BJ (cell line): ENCODE measurements at regions not wholly inside any gene's neighbourhood (a gene's known extent, or its start where the extent isn't known, plus 50 kb on each side); places are given as distances from the start of the nearest gene placed in this dataset.

Experiments
- CTCF ChIA-PET: fragments of 350-600 bp; formaldehyde crosslinking; extraction: SDS; loops from one replicate; lab custom pipeline; 2021; ENCODE audit warnings: antibody characterized with exemption, inconsistent platforms; lab: Yijun Ruan, JAX
- POLR2A ChIA-PET: fragments of 300-600 bp; sonication (Branson Sonifier 250); formaldehyde crosslinking; extraction: SDS; loops from one replicate; lab custom pipeline; 2021; ENCODE audit warnings: antibody characterized with exemption; lab: Charles Lee
- DNase-seq: peaks from one replicate; pipeline ENCODE4 v3.0.0-alpha.2; 2011; ENCODE audit warnings: low read depth
- H3K27me3 ChIP-seq: 2 replicates; pipeline ENCODE4 v1.6.0; 2011; ENCODE audit warnings: low read length; ENCODE audit not compliant: control insufficient read depth, insufficient read depth
- H3K36me3 ChIP-seq: 2 replicates; pipeline ENCODE4 v1.5.1; 2011; ENCODE audit warnings: low read length; ENCODE audit not compliant: control insufficient read depth, insufficient read depth
- H3K4me3 ChIP-seq: 2 replicates; pipeline ENCODE4 v1.5.1; 2011; ENCODE audit warnings: low read depth, mild to moderate bottlenecking, control low read depth, low read length
- TF ChIP-seq, protein P1 (sequence below): IDR thresholded peaks from 2 replicates; pipeline ENCODE4 v1.5.1; 2011; ENCODE audit warnings: low read depth, mild to moderate bottlenecking, control low read depth, inconsistent platforms, low read length, moderate library complexity; ENCODE audit not compliant: insufficient read depth

DNA sequence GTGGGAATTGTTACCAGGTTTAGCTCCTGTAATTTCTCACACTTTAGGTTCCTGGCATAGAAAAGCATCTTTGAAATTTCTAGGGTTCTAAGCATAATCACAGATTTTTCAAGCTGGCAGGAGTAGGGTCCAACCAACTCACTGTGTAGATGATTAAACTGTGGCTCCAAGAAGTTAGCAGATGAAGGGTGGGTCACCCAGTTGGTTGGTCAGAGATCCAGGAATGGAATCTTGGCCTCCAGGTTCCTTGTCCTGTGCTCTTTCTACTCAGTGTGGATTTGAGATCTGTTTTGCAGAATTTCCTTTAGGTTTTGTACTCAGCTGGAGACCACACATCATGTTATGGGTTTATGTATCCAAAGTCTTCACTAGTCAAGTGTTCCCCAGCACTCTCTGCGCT lies 90.3 kb upstream of the MAML3 start:
- H3K4me3 ChIP-seq: no peak overlapping the region
- POLR2A ChIA-PET: no interaction called here
- CTCF ChIA-PET: interaction anchor here (0.5 to 2.0 kb wide), 5 partner anchors 9 to 782 kb away, joined by 3 to 9 read pairs (median 3); no protein-coding TSS in a partner anchor
- TF ChIP-seq, protein P1, sequence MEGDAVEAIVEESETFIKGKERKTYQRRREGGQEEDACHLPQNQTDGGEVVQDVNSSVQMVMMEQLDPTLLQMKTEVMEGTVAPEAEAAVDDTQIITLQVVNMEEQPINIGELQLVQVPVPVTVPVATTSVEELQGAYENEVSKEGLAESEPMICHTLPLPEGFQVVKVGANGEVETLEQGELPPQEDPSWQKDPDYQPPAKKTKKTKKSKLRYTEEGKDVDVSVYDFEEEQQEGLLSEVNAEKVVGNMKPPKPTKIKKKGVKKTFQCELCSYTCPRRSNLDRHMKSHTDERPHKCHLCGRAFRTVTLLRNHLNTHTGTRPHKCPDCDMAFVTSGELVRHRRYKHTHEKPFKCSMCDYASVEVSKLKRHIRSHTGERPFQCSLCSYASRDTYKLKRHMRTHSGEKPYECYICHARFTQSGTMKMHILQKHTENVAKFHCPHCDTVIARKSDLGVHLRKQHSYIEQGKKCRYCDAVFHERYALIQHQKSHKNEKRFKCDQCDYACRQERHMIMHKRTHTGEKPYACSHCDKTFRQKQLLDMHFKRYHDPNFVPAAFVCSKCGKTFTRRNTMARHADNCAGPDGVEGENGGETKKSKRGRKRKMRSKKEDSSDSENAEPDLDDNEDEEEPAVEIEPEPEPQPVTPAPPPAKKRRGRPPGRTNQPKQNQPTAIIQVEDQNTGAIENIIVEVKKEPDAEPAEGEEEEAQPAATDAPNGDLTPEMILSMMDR: no peak
- DNase-seq: no peak
- H3K36me3 ChIP-seq: no peaks in the 10 kb centered on the region
- no peaks in the 10 kb centered on the region for H3K27me3 ChIP-seq

DNA sequence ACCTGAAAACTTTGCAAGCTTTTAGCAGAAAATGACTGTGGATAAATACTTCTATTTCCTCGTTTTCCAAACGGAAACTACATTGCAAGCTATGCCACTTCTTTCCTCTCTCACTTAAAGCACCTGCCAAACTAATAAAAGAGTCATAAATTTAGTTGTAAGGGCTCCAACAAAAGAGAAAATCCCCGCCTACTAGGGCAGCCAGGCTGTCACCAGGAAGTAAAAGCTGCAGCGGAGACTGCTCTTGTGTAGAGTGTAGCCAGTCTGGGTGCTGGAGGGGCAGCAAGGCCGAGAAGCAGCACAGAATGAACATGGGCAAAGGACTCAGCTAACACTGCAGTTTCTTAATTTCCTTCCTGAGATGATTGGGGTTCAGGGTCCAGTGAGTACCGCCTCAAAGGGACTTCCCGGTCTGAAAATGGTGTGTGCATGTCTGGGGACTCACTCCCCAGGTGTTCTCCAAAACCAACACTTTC lies 89.3 kb upstream of the MAML3 start:
- CTCF ChIA-PET: interaction anchor here (0.6 to 2.0 kb wide), 4 partner anchors 10 to 509 kb away, joined by 3 to 9 read pairs (median 3); no protein-coding TSS in a partner anchor
- Histone ChIP-seq H3K4me3 (no peak overlapping the region), H3K36me3 (no peaks in the 10 kb centered on the region), H3K27me3 (no peaks in the 10 kb centered on the region)
- POLR2A ChIA-PET: no interaction called here
- TF ChIP-seq, protein P1: no peak
- no peak for DNase-seq

DNA sequence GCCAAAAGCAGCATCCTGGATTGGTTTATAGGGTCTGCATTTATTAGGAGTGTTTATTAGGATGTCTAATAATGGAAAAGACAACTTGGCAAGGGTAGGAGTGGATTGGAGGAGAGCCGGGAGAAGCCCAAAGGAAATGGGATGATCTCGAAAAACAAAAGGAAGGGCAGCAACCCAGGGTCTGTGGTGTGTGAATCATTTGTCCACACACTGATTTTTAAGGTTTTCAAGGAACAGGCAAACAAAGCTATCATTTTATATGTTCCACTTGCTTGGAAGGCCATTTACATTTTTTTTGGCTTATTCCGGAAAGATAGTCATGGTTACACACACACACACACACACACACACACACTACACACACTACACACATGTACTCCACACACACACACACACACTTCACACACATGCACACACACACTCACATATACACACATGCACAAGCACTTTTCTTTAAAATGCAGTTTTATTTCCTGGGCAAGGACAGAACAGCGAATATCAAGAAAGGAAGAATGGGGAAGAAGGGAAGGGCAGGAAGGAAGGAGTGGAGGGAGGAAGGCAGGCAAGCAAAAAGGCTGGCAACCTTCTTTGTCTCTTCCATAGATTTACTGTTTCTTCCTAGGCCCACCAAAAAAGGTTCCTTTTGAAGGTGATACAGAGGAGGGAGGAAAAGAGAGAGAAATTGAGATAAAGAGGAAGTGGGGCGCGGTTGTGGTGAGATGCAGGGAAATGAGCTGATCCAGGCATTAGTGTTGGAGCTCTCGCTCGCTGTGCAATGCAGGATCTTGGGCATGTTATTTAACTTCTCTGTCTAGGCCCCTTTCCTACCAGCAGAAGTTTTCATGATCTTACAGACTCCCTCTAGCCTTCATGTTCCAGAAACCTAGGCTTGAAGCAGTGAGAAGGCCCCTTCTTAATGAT lies 88.6 kb upstream of the MAML3 start:
- ChIA-PET CTCF (interaction anchor here (0.9 to 1.3 kb wide), 2 partner anchors 11 to 229 kb away, joined by 3 read pairs; no protein-coding TSS in a partner anchor), POLR2A (no interaction called here)
- no peak for DNase-seq
- TF ChIP-seq, protein P1: no peak
- Histone ChIP-seq H3K27me3 (no peaks in the 10 kb centered on the region), H3K36me3 (no peaks in the 10 kb centered on the region), H3K4me3 (no peak overlapping the region)

DNA sequence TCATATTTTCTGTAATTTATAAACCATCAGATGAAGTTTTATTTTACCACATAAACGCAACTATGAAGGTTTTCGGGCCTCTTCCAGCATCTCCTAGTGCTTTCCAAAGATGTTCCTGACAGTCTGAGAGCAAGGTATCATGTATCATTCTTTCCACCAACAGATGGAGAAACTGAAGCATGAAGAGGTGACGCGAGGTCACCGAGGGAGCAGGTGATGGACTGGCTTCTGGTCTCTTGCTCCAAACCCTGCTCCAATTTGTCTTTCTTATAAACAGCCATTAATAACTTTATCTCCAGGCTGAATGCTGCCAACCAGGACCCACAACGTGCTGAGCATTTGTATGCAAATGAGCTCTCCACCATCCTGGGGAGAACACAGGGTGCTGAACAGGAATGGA lies 86.3 kb upstream of the MAML3 start:
- CTCF ChIA-PET: no interaction called here
- DNase-seq: no peak
- Histone ChIP-seq H3K27me3 (no peaks in the 10 kb centered on the region), H3K36me3 (no peaks in the 10 kb centered on the region), H3K4me3 (no peak overlapping the region)
- TF ChIP-seq, protein P1: no peak
- POLR2A ChIA-PET: no interaction called here

DNA sequence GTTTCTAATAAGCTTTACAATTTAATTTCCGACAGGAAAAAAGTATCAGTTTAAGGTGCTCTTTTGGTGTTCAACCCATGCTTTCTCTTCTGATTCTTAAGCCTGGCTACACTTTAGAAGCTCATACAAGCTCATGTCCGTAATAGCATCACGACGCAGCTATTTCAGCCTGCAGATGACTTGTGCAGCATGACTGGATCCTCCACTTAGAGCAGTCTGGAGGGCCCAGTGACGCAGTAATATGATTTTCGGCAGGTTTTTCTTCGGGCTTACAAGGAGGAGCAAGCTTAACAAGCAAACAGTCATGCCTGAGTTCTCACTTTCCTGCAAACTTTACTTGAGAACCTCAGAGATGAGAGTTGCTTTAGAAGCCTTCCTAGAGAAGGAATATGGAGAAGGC lies 85.3 kb upstream of the MAML3 start:
- CTCF ChIA-PET: interaction anchor here (1.0 to 2.6 kb wide), 5 partner anchors 9 to 89 kb away, joined by 3 to 22 read pairs (median 3); no protein-coding TSS in a partner anchor
- Histone ChIP-seq H3K27me3 (no peaks in the 10 kb centered on the region), H3K4me3 (no peak overlapping the region), H3K36me3 (no peaks in the 10 kb centered on the region)
- POLR2A ChIA-PET: interaction anchor here (0.7 kb wide), 1 partner anchor 30 kb away, joined by 9 read pairs; no protein-coding TSS in a partner anchor
- TF ChIP-seq, protein P1: no peak
- no peak for DNase-seq
